ENCODE measurements at regions not wholly inside any gene's neighbourhood (a gene's known extent, or its start where the extent isn't known, plus 50 kb on each side); places are given as distances from the start of the nearest gene placed in this dataset.

DNA sequence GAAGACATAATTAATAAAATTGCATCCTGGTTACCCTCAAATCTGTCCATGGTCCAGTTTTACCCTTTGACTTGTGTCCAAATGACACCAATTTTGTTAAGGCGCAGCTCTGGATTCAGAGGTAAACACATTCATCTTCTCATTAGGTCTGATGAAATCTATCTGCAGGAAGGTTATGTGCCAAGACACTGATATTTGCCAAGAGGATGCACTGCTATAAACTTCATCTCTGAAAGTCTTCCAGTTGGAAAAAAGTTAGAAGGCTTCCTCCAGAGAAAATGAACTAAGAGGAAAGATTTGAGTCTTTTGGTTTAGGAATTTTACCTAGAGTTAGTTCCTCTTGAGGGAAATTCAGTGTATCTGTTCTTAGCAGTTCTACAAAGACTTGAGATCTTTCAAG, 717.8 kb downstream of the DTWD2 start:
- H3K27ac ChIP-seq: no peak overlapping the region
- no peaks in the 10 kb centered on the region for H3K9me3 ChIP-seq
- no peaks in the 10 kb centered on the region for H3K36me3 ChIP-seq
- H3K4me3 ChIP-seq: no peak overlapping the region
- H3K4me1 ChIP-seq: no peaks in the 10 kb centered on the region
- 32% methylated on average over 1 of the region's 1 CpG for WGBS
- no peak for DNase-seq (ENCODE audit: low spot score in 2 of 2)
- TF ChIP-seq POLR2A (IDR thresholded peaks at IDR 0.05) (no peak), POLR2AphosphoS5 (IDR thresholded peaks at IDR 0.05) (no peak), EP300 (IDR thresholded peaks at IDR 0.05) (no peak)
- TF ChIP-seq, protein P1, sequence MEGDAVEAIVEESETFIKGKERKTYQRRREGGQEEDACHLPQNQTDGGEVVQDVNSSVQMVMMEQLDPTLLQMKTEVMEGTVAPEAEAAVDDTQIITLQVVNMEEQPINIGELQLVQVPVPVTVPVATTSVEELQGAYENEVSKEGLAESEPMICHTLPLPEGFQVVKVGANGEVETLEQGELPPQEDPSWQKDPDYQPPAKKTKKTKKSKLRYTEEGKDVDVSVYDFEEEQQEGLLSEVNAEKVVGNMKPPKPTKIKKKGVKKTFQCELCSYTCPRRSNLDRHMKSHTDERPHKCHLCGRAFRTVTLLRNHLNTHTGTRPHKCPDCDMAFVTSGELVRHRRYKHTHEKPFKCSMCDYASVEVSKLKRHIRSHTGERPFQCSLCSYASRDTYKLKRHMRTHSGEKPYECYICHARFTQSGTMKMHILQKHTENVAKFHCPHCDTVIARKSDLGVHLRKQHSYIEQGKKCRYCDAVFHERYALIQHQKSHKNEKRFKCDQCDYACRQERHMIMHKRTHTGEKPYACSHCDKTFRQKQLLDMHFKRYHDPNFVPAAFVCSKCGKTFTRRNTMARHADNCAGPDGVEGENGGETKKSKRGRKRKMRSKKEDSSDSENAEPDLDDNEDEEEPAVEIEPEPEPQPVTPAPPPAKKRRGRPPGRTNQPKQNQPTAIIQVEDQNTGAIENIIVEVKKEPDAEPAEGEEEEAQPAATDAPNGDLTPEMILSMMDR (IDR thresholded peaks at IDR 0.05): no peak
- H3K27me3 ChIP-seq: no peaks in the 10 kb centered on the region

DNA sequence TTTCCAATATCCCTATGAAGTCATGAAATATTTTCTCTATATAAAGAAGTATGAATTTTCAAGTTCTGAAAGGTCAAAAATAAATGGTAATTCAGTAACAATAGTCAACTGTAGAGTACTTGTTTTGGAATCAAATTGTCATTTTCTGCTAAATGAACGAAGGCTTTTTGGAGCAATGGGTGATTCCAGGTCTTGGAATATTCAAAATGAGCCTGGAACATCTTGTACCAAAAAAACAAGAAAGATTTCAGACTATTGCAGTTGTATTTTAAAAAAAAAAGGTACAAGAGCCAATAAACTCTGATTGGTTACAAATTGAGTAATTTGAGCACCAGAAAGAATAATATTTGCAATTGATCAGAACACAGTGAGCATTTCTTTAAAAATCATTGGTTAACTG, 730.1 kb downstream of the DTWD2 start:
- 78% methylated on average over 1 of the region's 1 CpG for WGBS
- no peaks in the 10 kb centered on the region for H3K27me3 ChIP-seq
- no peaks in the 10 kb centered on the region for H3K36me3 ChIP-seq
- no peak overlapping the region for H3K4me3 ChIP-seq
- H3K27ac ChIP-seq: no peak overlapping the region
- no peaks in the 10 kb centered on the region for H3K4me1 ChIP-seq
- no peak for DNase-seq (ENCODE audit: low spot score in 2 of 2)
- no peaks in the 10 kb centered on the region for H3K9me3 ChIP-seq
- TF ChIP-seq POLR2A (IDR thresholded peaks at IDR 0.05): no peak
- TF ChIP-seq POLR2AphosphoS5 (IDR thresholded peaks at IDR 0.05): no peak
- TF ChIP-seq EP300 (IDR thresholded peaks at IDR 0.05): no peak
- TF ChIP-seq, protein P1 (IDR thresholded peaks at IDR 0.05): no peak

DNA sequence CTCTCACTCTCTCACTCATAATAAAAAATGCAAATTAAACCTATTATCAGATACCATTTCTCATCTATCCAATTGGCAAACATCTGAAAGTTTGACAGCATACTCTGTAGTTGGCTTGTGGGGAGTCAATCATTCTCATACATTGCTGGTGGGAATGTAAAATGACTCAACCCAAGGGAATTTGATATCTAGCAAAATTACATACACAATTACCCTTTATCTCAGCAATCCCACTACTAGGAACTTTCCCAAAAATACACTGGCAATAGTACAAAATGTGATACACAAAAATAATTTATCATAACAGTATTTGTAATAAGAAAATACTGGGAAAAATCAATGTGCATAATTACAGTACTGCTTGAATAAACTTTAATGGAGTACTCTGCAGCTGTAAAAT, 731.3 kb downstream of the DTWD2 start:
- TF ChIP-seq, protein P1 (IDR thresholded peaks at IDR 0.05): no peak
- TF ChIP-seq POLR2A (IDR thresholded peaks at IDR 0.05) (no peak), POLR2AphosphoS5 (IDR thresholded peaks at IDR 0.05) (no peak), EP300 (IDR thresholded peaks at IDR 0.05) (no peak)
- no peaks in the 10 kb centered on the region for H3K4me1 ChIP-seq
- H3K36me3 ChIP-seq: no peaks in the 10 kb centered on the region
- no peaks in the 10 kb centered on the region for H3K9me3 ChIP-seq
- DNase-seq (ENCODE audit: low spot score in 2 of 2): no peak
- no peaks in the 10 kb centered on the region for H3K27me3 ChIP-seq
- H3K27ac ChIP-seq: no peak overlapping the region
- no peak overlapping the region for H3K4me3 ChIP-seq

DNA sequence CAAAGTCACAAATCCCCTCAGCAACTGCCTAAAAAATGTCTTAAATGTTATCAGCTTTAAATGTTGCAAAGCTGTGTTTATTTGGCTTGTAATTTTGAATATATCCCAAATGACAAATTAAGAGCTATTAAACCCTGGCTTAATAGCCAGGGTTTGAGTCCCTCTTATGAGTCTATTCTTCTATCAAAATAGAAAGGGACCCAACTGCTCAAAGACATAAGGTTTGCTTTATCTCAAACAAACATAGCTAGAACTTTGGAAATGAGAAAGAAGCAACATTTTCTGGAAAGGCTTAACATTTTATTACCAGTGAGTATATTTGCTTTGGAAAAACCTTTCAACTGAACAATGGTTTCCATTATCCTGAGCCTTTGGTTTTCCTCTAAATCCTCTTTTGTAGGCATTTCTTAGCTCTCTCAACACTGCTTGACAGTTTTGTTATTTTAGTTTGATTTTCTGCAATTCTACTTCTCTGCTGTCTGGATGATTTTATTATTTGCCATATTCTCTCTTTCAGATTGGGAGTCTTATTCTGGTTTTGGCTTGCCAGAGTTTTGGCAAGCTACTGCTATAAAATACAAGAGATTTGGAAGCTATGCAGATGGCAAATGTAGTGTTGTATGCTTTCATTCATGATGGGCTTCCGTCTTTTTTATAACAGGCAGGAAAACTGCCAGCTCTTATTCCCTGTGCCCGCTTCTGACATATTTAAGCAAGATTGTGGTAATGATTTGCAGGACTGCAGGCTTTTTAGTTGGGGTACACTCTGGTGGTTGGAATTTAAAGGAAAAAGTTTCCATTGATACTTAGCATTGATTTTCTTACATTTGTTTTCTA, 734.9 kb downstream of the DTWD2 start:
- Histone ChIP-seq H3K27me3 (no peaks in the 10 kb centered on the region), H3K9me3 (no peaks in the 10 kb centered on the region), H3K4me1 (no peaks in the 10 kb centered on the region), H3K36me3 (no peaks in the 10 kb centered on the region), H3K4me3 (no peak overlapping the region), H3K27ac (no peak overlapping the region)
- no peak for DNase-seq (ENCODE audit: low spot score in 2 of 2)
- TF ChIP-seq POLR2AphosphoS5 (IDR thresholded peaks at IDR 0.05): no peak
- TF ChIP-seq, protein P1 (IDR thresholded peaks at IDR 0.05): no peak
- no peak for TF ChIP-seq POLR2A (IDR thresholded peaks at IDR 0.05)
- TF ChIP-seq EP300 (IDR thresholded peaks at IDR 0.05): no peak
- WGBS: 28% methylated on average over 2 of the region's 2 CpGs

DNA sequence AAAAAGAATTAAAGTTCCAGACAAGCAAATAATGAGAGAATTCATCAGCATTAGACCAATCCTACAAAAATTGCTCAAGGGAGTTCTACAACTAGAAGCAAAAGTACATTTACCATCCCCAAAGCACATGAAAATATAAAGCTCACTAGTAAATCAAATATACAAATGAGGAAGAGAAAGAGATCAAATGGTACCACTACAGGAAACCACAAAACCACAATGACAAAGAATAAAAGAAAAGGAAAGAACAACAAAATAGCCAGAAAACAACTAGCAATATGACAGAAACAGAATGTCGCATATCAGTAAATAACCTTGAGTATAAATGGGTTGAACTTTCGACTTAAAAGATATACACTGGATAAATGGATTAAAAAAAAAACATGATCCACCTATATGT, 739.0 kb downstream of the DTWD2 start:
- TF ChIP-seq POLR2A (IDR thresholded peaks at IDR 0.05) (no peak), EP300 (IDR thresholded peaks at IDR 0.05) (no peak), POLR2AphosphoS5 (IDR thresholded peaks at IDR 0.05) (no peak)
- TF ChIP-seq, protein P1 (IDR thresholded peaks at IDR 0.05): no peak
- 87% methylated on average over 2 of the region's 2 CpGs for WGBS

More for the DNA sequence above, 739.0 kb downstream of the DTWD2 start:
- no peaks in the 10 kb centered on the region for H3K36me3 ChIP-seq
- no peak overlapping the region for H3K27ac ChIP-seq
- no peak overlapping the region for H3K4me3 ChIP-seq
- no peaks in the 10 kb centered on the region for H3K4me1 ChIP-seq
- no peaks in the 10 kb centered on the region for H3K27me3 ChIP-seq
- peaks cover 4% of the 10 kb centered on the region for H3K9me3 ChIP-seq
- no peak for DNase-seq (ENCODE audit: low spot score in 2 of 2)
